ENCODE measurements at regions not wholly inside any gene's neighbourhood (a gene's known extent, or its start where the extent isn't known, plus 50 kb on each side); places are given as distances from the start of the nearest gene placed in this dataset.

GRCh38 chr5:31137676-31138075 lies 55.8 kb upstream of the CDH6 start:
- DNase-seq, result no peak

GRCh38 chr5:31135542-31135941 lies 57.9 kb upstream of the CDH6 start:
- DNase-seq, result no peak

- no peak for DNase-seq
These were observed 60.0 kb upstream of the CDH6 start for GRCh38 chr5:31133488-31133887.

GRCh38 chr5:31131381-31131891 lies 62.0 kb upstream of the CDH6 start:
- no peak for DNase-seq

GRCh38 chr5:31130676-31131075 lies 62.8 kb upstream of the CDH6 start:
- DNase-seq, result no peak

GRCh38 chr5:31124651-31125305 lies 68.7 kb upstream of the CDH6 start:
- no peak for DNase-seq

GRCh38 chr5:31124026-31124425 lies 69.5 kb upstream of the CDH6 start:
- DNase-seq, result no peak

GRCh38 chr5:31122998-31123951 lies 70.2 kb upstream of the CDH6 start:
- DNase-seq, result no peak

- no peak for DNase-seq
These were observed 72.3 kb upstream of the CDH6 start for GRCh38 chr5:31121224-31121623.

- no peak for DNase-seq
These were observed 72.9 kb upstream of the CDH6 start for GRCh38 chr5:31120642-31120948.

GRCh38 chr5:31119938-31120641 lies 73.4 kb upstream of the CDH6 start:
- no peak for DNase-seq

GRCh38 chr5:31116466-31117031 lies 76.9 kb upstream of the CDH6 start:
- DNase-seq, result no peak

- DNase-seq, result no peak
These were observed 78.7 kb upstream of the CDH6 start for GRCh38 chr5:31114817-31115216.

- no peak for DNase-seq
These were observed 79.7 kb upstream of the CDH6 start for GRCh38 chr5:31113666-31114350.

GRCh38 chr5:31113101-31113500 lies 80.4 kb upstream of the CDH6 start:
- DNase-seq, result no peak

GRCh38 chr5:31107091-31107518 lies 86.4 kb upstream of the CDH6 start:
- DNase-seq, result no peak

GRCh38 chr5:31106691-31107090 lies 86.8 kb upstream of the CDH6 start:
- DNase-seq, result no peak

GRCh38 chr5:31106278-31106677 lies 87.2 kb upstream of the CDH6 start:
- DNase-seq, result no peak

- DNase-seq, result no peak
These were observed 88.7 kb upstream of the CDH6 start for GRCh38 chr5:31104775-31105174.

GRCh38 chr5:31100781-31101310 lies 92.6 kb upstream of the CDH6 start:
- no peak for DNase-seq

- DNase-seq, result no peak
These were observed 93.4 kb upstream of the CDH6 start for GRCh38 chr5:31100047-31100575.

GRCh38 chr5:31098811-31099210 lies 94.7 kb upstream of the CDH6 start:
- DNase-seq, result no peak
